ENCODE measurements at regions not wholly inside any gene's neighbourhood (a gene's known extent, or its start where the extent isn't known, plus 50 kb on each side); places are given as distances from the start of the nearest gene placed in this dataset.

DNA sequence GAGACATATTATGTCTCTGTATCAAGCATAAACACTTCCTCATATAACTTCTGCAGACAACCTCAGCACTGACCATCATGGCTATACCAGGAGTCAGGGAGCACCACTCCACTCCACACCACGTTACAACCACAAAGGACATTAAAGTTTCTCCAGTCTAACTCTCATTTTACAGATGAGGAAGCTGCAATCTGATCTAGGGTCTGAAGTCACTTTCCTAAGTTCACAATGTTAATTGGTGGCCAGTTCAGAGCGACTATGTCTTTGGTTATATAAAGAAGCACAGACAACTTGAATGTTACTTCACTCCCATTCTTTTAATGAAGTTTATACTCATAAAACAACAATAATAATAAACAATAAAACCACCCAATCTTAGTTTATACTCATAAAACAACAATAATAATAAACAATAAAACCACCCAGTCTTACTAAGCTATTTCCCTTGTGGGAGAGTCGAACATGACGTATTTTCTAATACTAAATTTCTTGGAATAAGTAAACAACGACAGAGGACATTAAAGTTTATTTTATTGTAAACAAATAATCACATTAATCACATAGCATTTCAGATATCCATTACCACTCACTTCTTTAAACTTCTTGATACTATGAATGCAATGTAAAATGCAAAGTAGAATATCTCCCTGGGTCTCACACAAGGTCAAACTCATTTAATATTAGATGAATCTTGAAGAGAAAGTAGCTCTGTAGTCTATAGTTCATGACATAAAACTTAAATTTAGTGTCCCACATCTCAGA, 72.4 kb upstream of the SSTR1 start:
- POLR2A ChIA-PET = no interaction called here
- no peak for FAIRE-seq

DNA sequence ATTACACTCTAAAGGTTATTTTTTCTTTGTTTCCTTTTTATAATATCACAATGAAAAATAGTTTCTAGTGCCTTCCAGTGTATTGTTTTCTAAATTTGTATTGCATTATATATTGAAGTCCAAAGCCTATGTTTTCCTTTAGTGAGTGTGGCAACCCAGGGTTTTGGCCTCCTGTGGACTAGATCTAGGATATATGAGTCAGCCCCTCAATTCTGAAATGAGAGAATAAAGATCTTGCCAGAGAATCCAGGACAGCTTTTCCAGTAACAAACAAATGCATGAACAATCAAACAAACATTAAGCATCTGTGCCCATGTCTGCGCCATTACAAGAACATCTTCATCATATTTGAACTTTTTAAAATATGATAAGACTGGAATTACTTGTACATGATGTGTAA, 70.7 kb upstream of the SSTR1 start:
- Histone ChIP-seq H3K4me2 (ENCODE audit: insufficient read depth, low read length) (no peak overlapping the region), H3K27me3 (ENCODE audit: control insufficient read depth in 2 of 2, insufficient read depth in 2 of 2, low read length in 2 of 2) (no peaks in the 10 kb centered on the region), H4K20me1 (replicated peaks; ENCODE audit: control insufficient read depth, extremely low read depth, insufficient read depth, low read length) (no peaks in the 10 kb centered on the region), H3K4me3 (replicated peaks in 1 of 3; ENCODE audit: insufficient read depth in 1 of 3, low read depth in 1 of 3, low read length in 3 of 3) (no peak overlapping the region), H3K79me2 (ENCODE audit: control insufficient read depth, insufficient read depth, low read length) (no peaks in the 10 kb centered on the region), H3K4me1 (ENCODE audit: control insufficient read depth, extremely low read depth, insufficient read depth, low read length) (no peaks in the 10 kb centered on the region), H3K9me3 (replicated peaks; ENCODE audit: control insufficient read depth, insufficient read depth, low read length) (no peaks in the 10 kb centered on the region), H2AFZ (ENCODE audit: low read depth, low read length) (no peak overlapping the region), H3K9me1 (replicated peaks; ENCODE audit: control insufficient read depth, extremely low read depth, insufficient read depth, low read length) (no peaks in the 10 kb centered on the region), H3K9ac (replicated peaks; ENCODE audit: extremely low read depth, insufficient read depth, low read length) (no peak overlapping the region), H3K27ac (ENCODE audit: insufficient read depth, low read depth, low read length) (no peak overlapping the region), H3K36me3 (ENCODE audit: control insufficient read depth in 2 of 2, extremely low read depth in 1 of 2, insufficient read depth in 2 of 2, low read length in 2 of 2) (no peaks in the 10 kb centered on the region)
- no peak for DNase-seq (ENCODE audit: low read depth, low spot score)
- POLR2A ChIA-PET = no interaction called here
- dilution Hi-C loops (cut with MboI; ENCODE audit: extremely low pct_ligation_motif_present, low sequenced_read_pairs) (no loop called here), intact Hi-C loops (cut with micrococcal nuclease) (no loop called here)
- FAIRE-seq = no peak
- no TSS peak for BruUV-seq (replicated peaks)
- CTCF ChIA-PET = no interaction called here
- TF ChIP-seq POLR2AphosphoS5 (IDR thresholded peaks at IDR 0.05; ENCODE audit: insufficient read depth, low read depth, low read length) = no peak
- TF ChIP-seq, protein P1, sequence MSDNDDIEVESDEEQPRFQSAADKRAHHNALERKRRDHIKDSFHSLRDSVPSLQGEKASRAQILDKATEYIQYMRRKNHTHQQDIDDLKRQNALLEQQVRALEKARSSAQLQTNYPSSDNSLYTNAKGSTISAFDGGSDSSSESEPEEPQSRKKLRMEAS (IDR thresholded peaks at IDR 0.05; ENCODE audit: insufficient read depth, insufficient read length) = no peak
- TF ChIP-seq EZH2 (IDR thresholded peaks at IDR 0.05; ENCODE audit: borderline replicate concordance, low read depth, low read length, severe bottlenecking) = no peak
- no peak for TF ChIP-seq FOS (IDR thresholded peaks at IDR 0.05; ENCODE audit: borderline replicate concordance, insufficient read depth, low read length)
- no peak for TF ChIP-seq POLR2A (IDR thresholded peaks at IDR 0.05; ENCODE audit: low read depth, low read length)
- TF ChIP-seq MYC (IDR thresholded peaks at IDR 0.05; ENCODE audit: low read depth, low read length) = no peak
- no peak for TF ChIP-seq JUN (IDR thresholded peaks at IDR 0.05; ENCODE audit: borderline replicate concordance, insufficient read depth, insufficient read length, low read depth)
- TF ChIP-seq, protein P2, sequence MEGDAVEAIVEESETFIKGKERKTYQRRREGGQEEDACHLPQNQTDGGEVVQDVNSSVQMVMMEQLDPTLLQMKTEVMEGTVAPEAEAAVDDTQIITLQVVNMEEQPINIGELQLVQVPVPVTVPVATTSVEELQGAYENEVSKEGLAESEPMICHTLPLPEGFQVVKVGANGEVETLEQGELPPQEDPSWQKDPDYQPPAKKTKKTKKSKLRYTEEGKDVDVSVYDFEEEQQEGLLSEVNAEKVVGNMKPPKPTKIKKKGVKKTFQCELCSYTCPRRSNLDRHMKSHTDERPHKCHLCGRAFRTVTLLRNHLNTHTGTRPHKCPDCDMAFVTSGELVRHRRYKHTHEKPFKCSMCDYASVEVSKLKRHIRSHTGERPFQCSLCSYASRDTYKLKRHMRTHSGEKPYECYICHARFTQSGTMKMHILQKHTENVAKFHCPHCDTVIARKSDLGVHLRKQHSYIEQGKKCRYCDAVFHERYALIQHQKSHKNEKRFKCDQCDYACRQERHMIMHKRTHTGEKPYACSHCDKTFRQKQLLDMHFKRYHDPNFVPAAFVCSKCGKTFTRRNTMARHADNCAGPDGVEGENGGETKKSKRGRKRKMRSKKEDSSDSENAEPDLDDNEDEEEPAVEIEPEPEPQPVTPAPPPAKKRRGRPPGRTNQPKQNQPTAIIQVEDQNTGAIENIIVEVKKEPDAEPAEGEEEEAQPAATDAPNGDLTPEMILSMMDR (IDR thresholded peaks at IDR 0.05; ENCODE audit: extremely low read depth in 1 of 2, insufficient read depth in 1 of 2, low read depth in 1 of 2, low read length in 2 of 2) = no peak
- TF ChIP-seq GATA2 (IDR thresholded peaks at IDR 0.05; ENCODE audit: insufficient read depth, insufficient read length, low read depth, low read length) = no peak

More for the DNA sequence above, 72.4 kb upstream of the SSTR1 start:
- no peak overlapping the region for H3K4me2 ChIP-seq (ENCODE audit: insufficient read depth, low read length)
- no peak overlapping the region for H3K9ac ChIP-seq (replicated peaks; ENCODE audit: extremely low read depth, insufficient read depth, low read length)
- CTCF ChIA-PET = interaction anchor here (1.0 to 2.2 kb wide), 3 partner anchors 9 to 23 kb away, joined by 3 to 5 read pairs (median 4); no protein-coding TSS in a partner anchor
- no peak overlapping the region for H3K4me3 ChIP-seq (replicated peaks in 1 of 3; ENCODE audit: insufficient read depth in 1 of 3, low read depth in 1 of 3, low read length in 3 of 3)
- no peaks in the 10 kb centered on the region for H3K27me3 ChIP-seq (ENCODE audit: control insufficient read depth in 2 of 2, insufficient read depth in 2 of 2, low read length in 2 of 2)
- TF ChIP-seq POLR2AphosphoS5 (IDR thresholded peaks at IDR 0.05; ENCODE audit: insufficient read depth, low read depth, low read length) = no peak
- TF ChIP-seq FOS (IDR thresholded peaks at IDR 0.05; ENCODE audit: borderline replicate concordance, insufficient read depth, low read length) = no peak
- H4K20me1 ChIP-seq (replicated peaks; ENCODE audit: control insufficient read depth, extremely low read depth, insufficient read depth, low read length) = no peaks in the 10 kb centered on the region
- no peaks in the 10 kb centered on the region for H3K9me1 ChIP-seq (replicated peaks; ENCODE audit: control insufficient read depth, extremely low read depth, insufficient read depth, low read length)
- dilution Hi-C loops (cut with MboI; ENCODE audit: extremely low pct_ligation_motif_present, low sequenced_read_pairs) (no loop called here), intact Hi-C loops (cut with micrococcal nuclease) (no loop called here)
- H3K79me2 ChIP-seq (ENCODE audit: control insufficient read depth, insufficient read depth, low read length) = no peaks in the 10 kb centered on the region
- no peaks in the 10 kb centered on the region for H3K9me3 ChIP-seq (replicated peaks; ENCODE audit: control insufficient read depth, insufficient read depth, low read length)
- no peak overlapping the region for H2AFZ ChIP-seq (ENCODE audit: low read depth, low read length)
- H3K4me1 ChIP-seq (ENCODE audit: control insufficient read depth, extremely low read depth, insufficient read depth, low read length) = no peaks in the 10 kb centered on the region
- no peaks in the 10 kb centered on the region for H3K36me3 ChIP-seq (ENCODE audit: control insufficient read depth in 2 of 2, extremely low read depth in 1 of 2, insufficient read depth in 2 of 2, low read length in 2 of 2)
- DNase-seq (ENCODE audit: low read depth, low spot score) = no peak
- no TSS peak for BruUV-seq (replicated peaks)
- H3K27ac ChIP-seq (ENCODE audit: insufficient read depth, low read depth, low read length) = no peak overlapping the region
